ENCODE measurements at regions not wholly inside any gene's neighbourhood (a gene's known extent, or its start where the extent isn't known, plus 50 kb on each side); places are given as distances from the start of the nearest gene placed in this dataset.

- DNase-seq: no peak
These were observed 662.2 kb upstream of the ZNF608 start for GRCh38 chr5:125408448-125409233.

DNA sequence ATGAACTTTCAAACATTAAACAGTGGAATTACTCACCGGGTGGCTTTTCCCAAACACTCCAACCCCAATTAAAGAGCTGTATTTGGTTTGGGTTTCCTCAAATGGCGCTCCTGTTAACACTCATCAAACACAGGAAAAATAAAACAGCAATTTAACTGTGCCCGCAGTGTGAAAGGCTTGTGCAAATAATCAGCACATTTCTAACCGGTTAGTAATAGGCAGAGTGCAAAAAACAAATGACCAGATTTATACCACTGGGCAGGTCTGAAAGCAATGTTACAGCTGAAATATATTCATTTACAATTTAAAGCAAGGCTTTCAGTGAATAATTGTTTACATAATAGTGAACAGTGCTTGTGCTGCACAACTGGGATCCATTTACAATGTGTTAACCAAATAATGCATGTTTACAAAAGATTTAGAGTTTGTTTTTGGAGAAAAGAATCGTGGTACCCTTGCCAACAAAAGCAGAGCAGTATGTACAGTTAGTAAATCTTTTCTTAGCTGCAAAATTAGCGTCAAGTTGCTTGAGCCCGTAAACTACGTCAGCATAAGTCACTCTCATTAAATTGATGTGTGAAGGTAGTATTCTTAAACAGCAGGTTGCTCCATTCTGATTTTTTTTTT lies 662.9 kb upstream of the ZNF608 start:
- DNase-seq: no peak

- DNase-seq: peak; percentile 84 to 86
These were observed 663.6 kb upstream of the ZNF608 start for GRCh38 chr5:125409861-125410536.

DNA sequence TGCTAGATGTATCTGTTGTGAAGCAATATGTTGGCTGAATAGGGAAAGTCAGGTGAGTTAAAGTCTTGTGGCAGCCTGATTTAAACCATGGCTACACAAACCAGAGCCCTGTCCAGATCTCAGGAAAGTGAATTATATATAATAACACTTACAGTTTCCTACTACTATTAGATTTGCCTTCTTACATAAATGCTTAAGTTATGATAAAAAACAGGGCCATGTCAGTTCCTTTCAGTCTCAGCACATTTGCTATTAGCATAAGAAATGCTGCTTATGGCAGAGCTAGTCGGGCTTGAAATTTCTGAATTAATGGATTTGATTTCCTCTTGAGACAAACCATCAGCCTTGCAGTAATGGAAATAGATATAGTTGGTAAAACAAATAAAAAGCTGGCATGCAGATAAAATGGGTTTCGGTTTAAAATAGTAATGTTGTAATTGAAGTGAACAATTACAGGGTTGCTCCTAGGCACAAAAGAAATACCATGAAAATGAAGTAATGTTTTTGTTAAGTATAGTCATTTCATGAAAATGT lies 664.2 kb upstream of the ZNF608 start:
- DNase-seq: no peak

GRCh38 chr5:125411071-125411743 lies 664.8 kb upstream of the ZNF608 start:
- DNase-seq: no peak

DNA sequence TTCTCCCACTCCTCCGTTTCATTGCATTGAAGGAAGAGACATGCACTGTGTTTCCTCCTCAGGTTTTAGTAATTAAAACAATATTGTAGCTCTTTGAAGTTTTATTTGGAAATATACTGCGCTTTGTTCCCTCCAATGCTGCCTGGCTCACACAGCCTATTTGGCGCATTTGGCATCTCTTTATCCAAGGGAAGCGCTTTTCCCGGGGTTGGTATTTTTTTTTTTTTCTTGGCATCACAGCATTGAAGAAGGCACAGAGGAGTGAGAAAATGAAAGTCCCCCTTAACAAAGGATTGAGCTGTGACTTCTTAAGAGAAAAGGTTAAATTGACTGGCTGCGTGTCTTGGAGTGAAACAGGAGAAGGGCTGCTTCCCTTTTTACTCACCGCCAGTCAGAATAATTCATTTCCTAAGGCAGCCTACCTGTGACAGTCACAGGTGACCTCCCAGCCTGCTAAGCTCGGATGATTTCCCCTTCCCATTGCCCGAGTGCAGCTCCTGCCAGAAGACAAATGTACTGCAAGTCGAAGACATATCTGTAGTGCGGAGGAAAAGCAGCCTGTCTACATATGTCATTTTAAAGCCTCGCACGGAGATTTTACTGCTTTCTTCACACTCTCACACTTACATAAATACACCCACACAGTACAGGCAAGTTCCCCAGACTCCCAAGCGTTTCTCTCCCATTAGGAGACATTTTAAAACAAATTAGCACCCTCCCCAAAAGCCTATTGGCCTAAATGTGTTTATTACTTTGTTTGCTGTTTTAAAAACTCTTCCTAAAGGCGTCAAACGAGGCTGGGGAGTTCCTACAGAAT lies 665.5 kb upstream of the ZNF608 start:
- DNase-seq: peak; percentile 19 to 48

DNA sequence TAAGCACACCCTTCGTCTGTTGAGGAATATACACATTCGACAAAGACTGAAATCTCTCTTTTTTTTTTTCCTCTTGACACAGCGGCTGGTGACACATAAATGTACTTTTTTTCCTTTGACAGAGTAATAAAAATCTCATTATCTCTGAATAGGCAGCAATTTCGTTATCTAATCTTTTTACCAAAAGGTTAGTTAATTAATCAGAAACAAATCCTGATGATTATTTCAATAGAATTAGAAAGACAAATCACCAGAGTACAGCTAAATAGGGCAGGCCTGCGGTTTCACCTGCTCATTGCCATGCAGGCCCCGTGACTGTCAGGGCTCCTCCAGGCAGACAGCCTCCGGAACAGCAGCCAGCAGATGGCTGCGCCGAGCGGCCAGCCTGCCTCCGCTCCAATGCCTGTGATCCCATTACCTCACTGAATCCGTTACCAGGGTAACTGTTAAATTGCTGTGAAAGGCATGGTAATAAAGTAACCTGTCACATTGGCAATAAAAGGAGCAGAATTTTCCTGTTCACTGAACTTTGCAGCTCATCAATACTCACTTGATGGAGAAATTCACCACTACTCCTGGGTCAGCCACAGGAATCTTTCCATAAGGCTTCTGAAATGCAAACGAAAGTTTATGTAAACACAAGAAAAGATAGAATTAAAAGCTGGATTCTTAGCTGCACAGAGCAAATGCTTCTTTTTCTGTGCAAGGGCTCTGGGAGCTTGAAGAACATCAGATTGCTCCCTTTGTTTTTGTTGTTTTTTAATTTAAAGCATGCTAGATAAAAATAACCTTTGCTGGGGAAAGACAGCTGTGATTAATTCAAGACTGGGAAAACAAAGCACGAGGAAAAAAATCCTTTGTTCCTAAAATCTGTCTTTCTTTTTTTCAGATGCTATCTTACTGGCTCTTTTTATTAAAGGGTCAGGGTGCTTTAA lies 666.4 kb upstream of the ZNF608 start:
- DNase-seq: peak; percentile 59 to 74

DNA sequence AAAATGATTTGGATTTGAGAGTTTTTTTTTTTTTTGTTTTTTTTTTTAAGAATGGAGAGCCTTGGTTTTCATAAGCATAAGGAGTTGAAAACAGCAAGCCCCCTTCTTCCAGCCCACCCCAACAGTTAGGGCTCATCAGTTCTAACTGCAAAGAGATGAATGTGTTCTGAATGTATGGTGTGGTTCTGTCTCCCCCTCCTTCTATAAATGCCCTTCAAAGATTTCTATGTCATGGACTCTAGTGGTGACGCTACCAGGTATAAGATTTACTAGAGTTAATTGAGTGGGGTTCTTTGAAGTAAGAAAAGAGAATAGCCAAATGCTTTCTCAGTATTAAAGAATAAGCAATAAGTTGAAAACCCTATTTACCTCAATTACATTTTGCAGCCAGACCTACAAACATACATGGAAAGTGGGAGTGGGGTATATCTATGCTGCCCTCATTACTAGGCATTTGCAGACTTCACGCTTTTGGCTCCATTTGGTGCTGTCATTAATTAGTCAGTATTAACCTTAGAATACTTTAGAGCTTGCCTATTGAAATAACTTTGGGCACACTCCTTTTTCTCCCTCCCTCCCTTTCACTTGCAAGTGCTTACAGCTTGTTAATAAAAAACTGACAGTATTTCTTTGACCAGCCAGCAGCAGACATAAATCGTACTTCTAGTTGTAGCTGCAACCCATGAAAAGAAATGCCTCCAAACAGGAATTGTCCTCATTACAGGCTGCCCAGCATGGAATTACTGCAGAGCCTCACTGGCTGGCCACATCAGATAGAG lies 667.2 kb upstream of the ZNF608 start:
- no peak for DNase-seq

- DNase-seq: no peak
These were observed 668.7 kb upstream of the ZNF608 start for GRCh38 chr5:125415126-125415525.

GRCh38 chr5:125416055-125416454 lies 669.6 kb upstream of the ZNF608 start:
- no peak for DNase-seq

GRCh38 chr5:125421006-125421405 lies 674.6 kb upstream of the ZNF608 start:
- no peak for DNase-seq

GRCh38 chr5:125422342-125422741 lies 675.9 kb upstream of the ZNF608 start:
- DNase-seq: no peak

GRCh38 chr5:125424402-125425141 lies 678.1 kb upstream of the ZNF608 start:
- DNase-seq: no peak

DNA sequence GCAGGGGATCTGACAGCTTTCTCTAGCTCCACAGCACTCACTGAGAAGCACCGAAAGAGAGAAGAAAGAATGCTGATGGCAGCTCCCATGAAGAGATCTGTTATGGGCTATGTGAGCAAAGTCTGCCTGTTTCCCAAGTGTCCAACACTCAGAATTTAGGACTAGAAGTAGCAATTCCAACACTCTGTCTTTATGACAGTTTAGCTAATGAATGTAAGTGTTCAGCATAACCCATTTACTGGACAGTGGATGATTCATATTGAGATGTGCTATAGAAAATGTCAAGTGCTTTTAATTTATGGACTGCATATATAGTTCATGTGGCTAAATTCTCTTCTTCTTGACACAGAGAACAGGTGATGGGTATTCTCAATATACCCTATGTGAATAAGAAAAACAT lies 683.1 kb upstream of the ZNF608 start:
- DNase-seq: no peak

DNA sequence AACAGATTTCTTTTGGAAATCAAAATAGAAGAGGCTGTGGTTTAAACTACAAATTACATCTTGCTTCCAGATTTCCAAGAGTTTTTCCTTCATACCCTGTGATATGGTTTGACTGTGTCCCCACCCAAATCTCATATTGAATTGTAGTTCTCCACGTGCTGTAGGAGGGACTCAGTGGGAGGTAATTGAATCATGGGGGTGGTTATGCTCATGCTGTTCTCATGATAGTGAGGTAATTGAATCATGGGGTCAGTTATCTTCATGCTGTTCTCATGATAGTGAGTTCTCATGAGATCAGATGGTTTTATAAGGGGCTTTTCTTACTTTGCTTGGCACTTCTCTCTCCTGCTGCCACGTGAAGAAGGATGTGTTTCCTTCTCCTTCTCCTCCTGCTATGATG lies 687.0 kb upstream of the ZNF608 start:
- DNase-seq: no peak

DNA sequence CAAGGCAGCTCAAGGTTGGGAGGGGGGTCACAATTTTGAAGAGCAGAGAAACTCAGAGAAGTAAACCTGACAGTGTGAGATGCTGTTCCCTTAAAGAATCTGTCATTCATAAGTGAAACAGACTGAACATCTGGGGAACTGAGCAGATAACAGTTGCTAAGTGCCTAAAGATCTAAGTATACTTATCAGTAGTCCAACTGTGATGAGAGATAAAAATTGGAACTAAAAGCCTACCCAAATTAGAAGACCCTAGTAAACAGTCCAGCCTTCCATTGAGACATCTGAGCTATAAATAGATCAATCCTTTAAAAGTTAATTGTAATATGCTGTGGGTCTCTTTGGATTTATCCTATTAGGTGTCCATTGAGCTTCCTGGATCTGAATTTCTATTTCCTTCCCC lies 692.8 kb upstream of the ZNF608 start:
- DNase-seq: no peak

DNA sequence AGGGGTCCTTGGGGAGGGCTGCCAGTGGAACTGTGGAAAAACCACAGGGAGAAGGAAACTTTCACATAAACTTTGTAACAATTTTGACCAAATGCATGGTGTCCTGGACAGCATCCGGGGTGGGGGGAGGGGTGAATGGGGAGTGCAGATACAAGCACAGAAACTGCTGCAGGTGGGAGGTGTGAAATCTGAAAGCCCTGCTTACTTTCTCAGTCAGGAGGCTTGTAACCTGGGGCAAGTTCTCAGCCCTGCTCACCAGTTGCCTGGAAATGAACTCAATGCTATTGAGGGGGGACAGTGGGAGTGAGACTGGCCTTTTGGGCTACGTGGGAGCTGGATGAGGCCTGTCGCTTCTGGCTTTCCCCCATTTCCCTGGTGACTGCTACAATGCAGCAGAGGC lies 694.5 kb upstream of the ZNF608 start:
- DNase-seq: no peak

GRCh38 chr5:125446986-125447385 lies 700.5 kb upstream of the ZNF608 start:
- no peak for DNase-seq

DNA sequence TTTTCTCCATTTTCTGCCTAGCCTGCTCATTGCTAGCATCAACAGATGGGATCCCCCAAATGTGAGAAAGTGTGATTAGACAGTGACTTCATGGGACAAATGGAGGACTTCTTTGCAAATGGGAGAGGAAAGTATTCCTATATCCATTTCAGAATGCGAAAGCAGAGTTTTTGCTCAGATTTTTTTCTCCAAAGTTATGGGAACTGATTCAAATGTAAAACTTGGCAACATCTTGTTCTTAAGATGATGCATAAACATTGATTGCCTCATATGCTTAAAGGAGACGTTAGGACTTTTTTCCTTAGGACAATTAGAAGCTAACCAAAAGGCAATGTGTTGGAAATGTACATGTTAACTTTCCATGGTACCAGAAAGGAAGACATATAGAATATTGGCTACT lies 704.3 kb upstream of the ZNF608 start:
- DNase-seq: no peak

DNA sequence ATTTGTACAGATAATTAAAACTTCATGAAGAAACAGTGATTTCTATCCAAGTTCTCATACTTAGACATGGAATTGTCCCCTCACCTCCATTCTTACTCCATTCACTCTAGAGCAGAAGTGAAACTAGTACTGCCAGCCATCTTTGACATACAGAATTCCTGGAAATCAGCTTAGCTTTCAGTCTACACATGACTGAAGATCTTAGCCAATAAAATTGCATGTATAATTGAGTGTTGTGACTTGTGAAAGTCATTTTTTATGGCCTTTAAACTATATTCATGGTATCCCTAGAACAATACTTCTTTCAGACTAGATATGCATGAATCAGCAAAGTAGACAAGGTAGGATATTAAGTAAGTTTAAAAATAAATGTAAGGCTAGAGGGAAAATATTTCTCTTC lies 705.2 kb upstream of the ZNF608 start:
- no peak for DNase-seq

Data from NCI-H187 (cell line).